HG03280 (cell line): ENCODE measurements at regions not wholly inside any gene's neighbourhood (a gene's known extent, or its start where the extent isn't known, plus 50 kb on each side); places are given as distances from the start of the nearest gene placed in this dataset.
"Not testable (repeated sequence)": the region's sequence is repeated elsewhere in the genome, so short reads cannot be mapped to it uniquely, and the experiment has no call there.

Experiments
- ATAC-seq: cut with Tn5 transposase; IDR thresholded peaks from one replicate; pipeline ENCODE4 v1.9.1; 2021; ENCODE audit warnings: mild to moderate bottlenecking, moderate library complexity; ENCODE audit not compliant: unreplicated experiment

GRCh38 chr10:25797888-25798429 lies 136.1 kb upstream of the MYO3A start:
- no peak for ATAC-seq

GRCh38 chr10:25804505-25804904 lies 129.5 kb upstream of the MYO3A start:
- ATAC-seq, result no peak

- no peak for ATAC-seq
Observed at GRCh38 chr10:25805986-25806385, 128.0 kb upstream of the MYO3A start.

GRCh38 chr10:25808372-25808771 lies 125.7 kb upstream of the MYO3A start:
- no peak for ATAC-seq

GRCh38 chr10:25811052-25811685 lies 122.9 kb upstream of the MYO3A start:
- no peak for ATAC-seq

- no peak for ATAC-seq
Observed at GRCh38 chr10:25813511-25813910, 120.5 kb upstream of the MYO3A start.

GRCh38 chr10:25815236-25815635 lies 118.8 kb upstream of the MYO3A start:
- no peak for ATAC-seq

GRCh38 chr10:25815999-25816768 lies 117.8 kb upstream of the MYO3A start:
- no peak for ATAC-seq

GRCh38 chr10:25817200-25817599 lies 116.8 kb upstream of the MYO3A start:
- no peak for ATAC-seq

GRCh38 chr10:25818751-25819150 lies 115.3 kb upstream of the MYO3A start:
- ATAC-seq, result no peak

GRCh38 chr10:25820472-25820871 lies 113.6 kb upstream of the MYO3A start:
- ATAC-seq, result no peak

GRCh38 chr10:25820874-25821273 lies 113.2 kb upstream of the MYO3A start:
- ATAC-seq, result no peak

GRCh38 chr10:25824050-25824449 lies 110.0 kb upstream of the MYO3A start:
- no peak for ATAC-seq

GRCh38 chr10:25828475-25828874 lies 105.6 kb upstream of the MYO3A start:
- no peak for ATAC-seq

- ATAC-seq, result no peak
Observed at GRCh38 chr10:25831080-25831479, 102.9 kb upstream of the MYO3A start.

- ATAC-seq, result no peak
Observed at GRCh38 chr10:25839683-25840082, 94.3 kb upstream of the MYO3A start.

GRCh38 chr10:25840875-25841274 lies 93.2 kb upstream of the MYO3A start:
- not testable (repeated sequence) for ATAC-seq

- no peak for ATAC-seq
Observed at GRCh38 chr10:25842146-25842545, 91.9 kb upstream of the MYO3A start.

- no peak for ATAC-seq
Observed at GRCh38 chr10:25843551-25844170, 90.4 kb upstream of the MYO3A start.

GRCh38 chr10:25844716-25845115 lies 89.3 kb upstream of the MYO3A start:
- ATAC-seq, result not testable (repeated sequence)

GRCh38 chr10:25849268-25849667 lies 84.8 kb upstream of the MYO3A start:
- ATAC-seq, result no peak

GRCh38 chr10:25849988-25850387 lies 84.0 kb upstream of the MYO3A start:
- ATAC-seq, result no peak
